Neural cell (in vitro differentiated cells): ENCODE measurements at regions not wholly inside any gene's neighbourhood (a gene's known extent, or its start where the extent isn't known, plus 50 kb on each side); places are given as distances from the start of the nearest gene placed in this dataset.

Experiments used
- H2AFZ ChIP-seq: fragments of 200-600, 300-800 bp; sonication (generic), shearing (Covaris generic); 2 replicates; pipeline ENCODE4 v1.6.0; 2014; ENCODE audit warnings: low read depth, mild to moderate bottlenecking, antibody characterized with exemption, low read length, moderate library complexity
- H3F3A ChIP-seq: fragments of 200-600 bp; shearing (Covaris generic); 2 replicates; pipeline ENCODE4 v1.6.1; 2016; ENCODE audit warnings: mild to moderate bottlenecking, moderate library complexity, mixed read lengths, antibody characterized with exemption, low read length; ENCODE audit not compliant: insufficient read depth, poor library complexity, severe bottlenecking
- H3K27ac ChIP-seq: fragments of 200-600, 300-800 bp; sonication (generic), shearing (Covaris generic); 2 replicates; pipeline ENCODE4 v1.5.1; 2014; ENCODE audit warnings: mild to moderate bottlenecking, low read length, moderate library complexity
- H3K27me3 ChIP-seq: fragments of 300-800, 200-600 bp; sonication (generic), shearing (Covaris generic); 2 replicates; pipeline ENCODE4 v1.6.0; 2014; ENCODE audit warnings: mild to moderate bottlenecking, low read depth, low read length, moderate library complexity; ENCODE audit not compliant: insufficient read depth
- H3K36me3 ChIP-seq: fragments of 300-800, 200-600 bp; sonication (generic), shearing (Covaris generic); 2 replicates; pipeline ENCODE4 v1.5.1; 2014; ENCODE audit warnings: mild to moderate bottlenecking, antibody characterized with exemption, low read length, moderate library complexity; ENCODE audit not compliant: insufficient read depth
- H3K4me2 ChIP-seq: fragments of 300-800, 200-600 bp; sonication (generic), shearing (Covaris generic); 2 replicates; pipeline ENCODE4 v1.6.0; 2014; ENCODE audit warnings: mild to moderate bottlenecking, low read length
- H3K4me3 ChIP-seq: fragments of 300-800, 200-600 bp; sonication (generic), shearing (Covaris generic); 2 replicates; pipeline ENCODE4 v1.5.1; 2014; ENCODE audit warnings: mild to moderate bottlenecking, low read length, moderate library complexity
- H3K79me2 ChIP-seq: fragments of 200-600 bp; shearing (Covaris generic); replicated peaks from 2 replicates; pipeline ENCODE4 v1.6.0; 2014; ENCODE audit warnings: mild to moderate bottlenecking, low read length, moderate library complexity; ENCODE audit not compliant: insufficient read depth
- H3K9ac ChIP-seq: fragments of 300-800, 200-600 bp; sonication (generic), shearing (Covaris generic); 2 replicates; pipeline ENCODE4 v1.6.1; 2016; ENCODE audit warnings: mild to moderate bottlenecking, low read length, mixed read lengths
- H3K9me2 ChIP-seq: fragments of 200-600 bp; shearing (Covaris generic); 2 replicates; pipeline ENCODE4 v1.6.1; 2016; ENCODE audit warnings: mild to moderate bottlenecking, low read length, mixed read lengths; ENCODE audit not compliant: insufficient read depth
- H3K9me3 ChIP-seq: fragments of 200-600, 300-800 bp; sonication (generic), shearing (Covaris generic); 2 replicates; pipeline ENCODE4 v1.6.1; 2016; ENCODE audit warnings: mild to moderate bottlenecking, mixed run types, low read length, moderate library complexity, mixed read lengths
- H4K20me1 ChIP-seq: fragments of 200-600 bp; shearing (Covaris generic); 2 replicates; pipeline ENCODE4 v1.6.1; 2016; ENCODE audit warnings: mild to moderate bottlenecking, mixed run types; ENCODE audit not compliant: insufficient read depth
- CTCF ChIP-seq: fragments of 450-650 bp; IDR thresholded peaks from 2 replicates; pipeline ENCODE4 v1.5.1; 2014; ENCODE audit warnings: antibody characterized with exemption, mild to moderate bottlenecking, moderate library complexity; ENCODE audit not compliant: poor library complexity, severe bottlenecking
- EP300 ChIP-seq: fragments of 450-650 bp; conservative IDR thresholded peaks from 2 replicates; pipeline ENCODE4 v1.6.1; 2014; ENCODE audit warnings: antibody characterized with exemption, mild to moderate bottlenecking, moderate library complexity; ENCODE audit not compliant: poor library complexity, severe bottlenecking
- EZH2 ChIP-seq: fragments of 200-600, 300-800 bp; shearing (Covaris generic), sonication (generic); IDR thresholded peaks from 2 replicates; pipeline ENCODE4 v1.6.1; 2014; ENCODE audit warnings: antibody characterized with exemption, low read length, borderline replicate concordance, mild to moderate bottlenecking; ENCODE audit not compliant: insufficient read depth, poor library complexity, severe bottlenecking
- MXI1 ChIP-seq: fragments of 450-650 bp; conservative IDR thresholded peaks from 2 replicates; pipeline ENCODE4 v1.6.1; 2014; ENCODE audit warnings: antibody characterized with exemption, mild to moderate bottlenecking; ENCODE audit not compliant: poor library complexity, severe bottlenecking
- POLR2AphosphoS5 ChIP-seq: IDR thresholded peaks from 2 replicates; pipeline ENCODE4 v1.6.1; 2012
- RAD21 ChIP-seq: fragments of 450-650 bp; conservative IDR thresholded peaks from 2 replicates; pipeline ENCODE4 v1.6.1; 2014; ENCODE audit warnings: antibody characterized with exemption, mild to moderate bottlenecking, moderate library complexity
- REST ChIP-seq: IDR thresholded peaks from 2 replicates; pipeline ENCODE4 v1.6.1; 2012; ENCODE audit warnings: borderline replicate concordance
- SMC3 ChIP-seq: fragments of 450-650 bp; conservative IDR thresholded peaks from 2 replicates; pipeline ENCODE4 v1.6.1; 2014; ENCODE audit warnings: antibody characterized with exemption, mild to moderate bottlenecking, moderate library complexity; ENCODE audit not compliant: poor library complexity
- TAF1 ChIP-seq: IDR thresholded peaks from 2 replicates; pipeline ENCODE4 v1.6.1; 2012; ENCODE audit warnings: low read depth

- H3K9me3 ChIP-seq = no peaks in the 10 kb centered on the region
- no peaks in the 10 kb centered on the region for H3F3A ChIP-seq
- no peak overlapping the region for H2AFZ ChIP-seq
- H3K4me2 ChIP-seq = no peak overlapping the region
- no peaks in the 10 kb centered on the region for H3K36me3 ChIP-seq
- H3K27me3 ChIP-seq = no peaks in the 10 kb centered on the region
- H3K9me2 ChIP-seq = no peaks in the 10 kb centered on the region
- H3K4me3 ChIP-seq = no peak overlapping the region
- no peaks in the 10 kb centered on the region for H3K79me2 ChIP-seq
- no peak overlapping the region for H3K9ac ChIP-seq
- TF ChIP-seq RAD21 (no peak), TAF1 (no peak), EZH2 (no peak)
- H4K20me1 ChIP-seq = no peaks in the 10 kb centered on the region
- no peak overlapping the region for H3K27ac ChIP-seq
These were observed 119.9 kb upstream of the RHOBTB1 start for GRCh38 chr10:61063901-61064300.

GRCh38 chr10:61063034-61063433, 119.0 kb upstream of the RHOBTB1 start:
- Histone ChIP-seq H3K79me2 (no peaks in the 10 kb centered on the region), H3K9me2 (no peaks in the 10 kb centered on the region), H3F3A (no peaks in the 10 kb centered on the region), H3K27ac (no peak overlapping the region), H4K20me1 (no peaks in the 10 kb centered on the region), H3K36me3 (no peaks in the 10 kb centered on the region), H3K9me3 (no peaks in the 10 kb centered on the region), H2AFZ (no peak overlapping the region), H3K4me2 (no peak overlapping the region), H3K4me3 (no peak overlapping the region), H3K9ac (no peak overlapping the region), H3K27me3 (no peaks in the 10 kb centered on the region)
- no peak for TF ChIP-seq RAD21
- no peak for TF ChIP-seq TAF1
- no peak for TF ChIP-seq SMC3
- no peak for TF ChIP-seq EZH2
- TF ChIP-seq REST = no peak
- no peak for TF ChIP-seq EP300
- no peak for TF ChIP-seq MXI1
- no peak for TF ChIP-seq POLR2AphosphoS5
- TF ChIP-seq CTCF = no peak

DNA sequence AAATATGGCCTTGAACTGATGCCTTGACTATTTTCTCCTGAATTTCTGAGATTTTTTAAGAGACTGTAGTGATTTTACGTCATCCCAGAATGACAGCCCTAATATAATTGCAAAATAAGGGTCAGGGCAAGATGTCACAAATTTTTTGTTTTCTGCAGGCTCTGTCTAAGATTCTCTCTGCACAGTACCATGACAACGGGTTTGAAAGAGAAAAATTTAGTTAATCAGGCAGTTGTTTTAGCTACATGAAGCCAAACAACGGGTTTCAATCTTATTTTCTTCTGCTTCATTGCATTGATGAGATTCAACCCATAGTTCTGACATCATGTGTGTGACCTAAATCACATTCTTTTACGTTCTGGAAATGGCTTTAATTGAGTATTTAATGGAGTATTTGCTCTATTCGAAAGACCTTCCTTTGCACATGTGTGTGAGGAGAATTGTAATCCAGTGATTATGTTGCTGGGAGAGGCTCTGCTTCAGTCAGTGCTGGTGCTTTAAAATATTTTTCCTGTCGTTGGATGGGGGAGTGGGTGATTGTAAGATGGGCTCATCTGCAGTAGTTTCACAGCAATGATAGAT, 118.0 kb upstream of the RHOBTB1 start:
- Histone ChIP-seq H3K36me3 (no peaks in the 10 kb centered on the region), H3K9ac (no peak overlapping the region), H2AFZ (no peak overlapping the region), H3F3A (no peaks in the 10 kb centered on the region), H3K79me2 (no peaks in the 10 kb centered on the region), H3K9me2 (no peaks in the 10 kb centered on the region), H4K20me1 (no peaks in the 10 kb centered on the region), H3K9me3 (no peaks in the 10 kb centered on the region), H3K4me3 (no peak overlapping the region), H3K27me3 (no peaks in the 10 kb centered on the region), H3K4me2 (no peak overlapping the region), H3K27ac (no peak overlapping the region)
- TF ChIP-seq RAD21 = no peak
- TF ChIP-seq POLR2AphosphoS5 = no peak
- TF ChIP-seq REST = no peak
- no peak for TF ChIP-seq CTCF
- no peak for TF ChIP-seq SMC3
- no peak for TF ChIP-seq EZH2
- no peak for TF ChIP-seq MXI1
- no peak for TF ChIP-seq TAF1
- TF ChIP-seq EP300 = no peak
